Coronary artery (tissue), 2 donors: ENCODE measurements at regions not wholly inside any gene's neighbourhood (a gene's known extent, or its start where the extent isn't known, plus 50 kb on each side); places are given as distances from the start of the nearest gene placed in this dataset.

Experiments used
- DNase-seq: peaks from one replicate; pipeline ENCODE4 v3.0.0-alpha.2; 2017; ENCODE audit warnings: low spot score
- H3K27ac ChIP-seq, 2 donors: fragments of 200-600 bp; sonication (generic); one replicate each; pipeline ENCODE4 v1.5.1; 2016 to 2019
- H3K4me3 ChIP-seq: fragments of 200-600 bp; sonication (generic); 2 replicates; pipeline ENCODE4 v1.5.1; 2016; ENCODE audit warnings: mild to moderate bottlenecking, moderate library complexity
- CTCF ChIP-seq: fragments of 200-600 bp; sonication (generic); IDR thresholded peaks from one replicate; pipeline ENCODE4 v1.5.1; 2019; ENCODE audit warnings: antibody characterized with exemption

GRCh38 chr15:85947936-85948335 is 131.7 kb upstream of the AGBL1 start:
- H3K4me3 ChIP-seq: no peak overlapping the region
- no peak for TF ChIP-seq CTCF
- DNase-seq: no peak
- no peak overlapping the region for H3K27ac ChIP-seq

- DNase-seq: no peak
- no peak overlapping the region for H3K4me3 ChIP-seq
- no peak overlapping the region for H3K27ac ChIP-seq
- TF ChIP-seq CTCF: no peak
Measured at GRCh38 chr15:85950101-85950500, 129.6 kb upstream of the AGBL1 start.

- Histone ChIP-seq H3K4me3 (no peak overlapping the region), H3K27ac (no peak overlapping the region)
- TF ChIP-seq CTCF: no peak
- no peak for DNase-seq
Measured at GRCh38 chr15:85954586-85954985, 125.1 kb upstream of the AGBL1 start.

- no peak overlapping the region for H3K4me3 ChIP-seq
- TF ChIP-seq CTCF: no peak
- DNase-seq: no peak
- no peak overlapping the region for H3K27ac ChIP-seq
Measured at GRCh38 chr15:85955501-85956391, 123.9 kb upstream of the AGBL1 start.

GRCh38 chr15:85956532-85957275 is 123.0 kb upstream of the AGBL1 start:
- no peak overlapping the region for H3K4me3 ChIP-seq
- no peak for TF ChIP-seq CTCF
- no peak for DNase-seq
- H3K27ac ChIP-seq: no peak overlapping the region

- no peak for TF ChIP-seq CTCF
- Histone ChIP-seq H3K27ac (no peak overlapping the region), H3K4me3 (no peak overlapping the region)
- no peak for DNase-seq
Measured at GRCh38 chr15:85959611-85960010, 120.1 kb upstream of the AGBL1 start.
